OCI-LY7 (cell line): ENCODE measurements at regions not wholly inside any gene's neighbourhood (a gene's known extent, or its start where the extent isn't known, plus 50 kb on each side); places are given as distances from the start of the nearest gene placed in this dataset.

Experiments
- BruUV-seq: library from RNA; stranded (reverse); fragments of 400-500 nt; replicated peaks from 2 replicates; lab custom pipeline; 2021; lab: Mats Ljungman, UMichigan
- CTCF ChIA-PET: fragments of 300-600 bp; sonication (Branson Sonifier 250); formaldehyde crosslinking; loops from one replicate; lab custom pipeline; 2022; ENCODE audit warnings: antibody characterized with exemption; ENCODE audit not compliant: unreplicated experiment; lab: Charles Lee
- POLR2A ChIA-PET: fragments of 300-600 bp; sonication (Branson Sonifier 250); formaldehyde crosslinking; loops from one replicate; lab custom pipeline; 2022; ENCODE audit warnings: antibody characterized with exemption; lab: Charles Lee
- DNase-seq: peaks from one replicate; pipeline ENCODE4 v3.0.0-alpha.2; 2015; ENCODE audit warnings: low spot score
- H2AFZ ChIP-seq: fragments of 200-600 bp; sonication (generic), shearing (Covaris generic); 2 replicates; pipeline ENCODE4 v1.6.1; 2014; ENCODE audit warnings: mild to moderate bottlenecking, antibody characterized with exemption, low read length, moderate library complexity
- H3K27ac ChIP-seq: fragments of 200-600 bp; sonication (generic); 2 replicates; pipeline ENCODE4 v1.5.1; 2014; ENCODE audit warnings: mixed run types, low read depth, mild to moderate bottlenecking, moderate library complexity, low read length, inconsistent platforms; ENCODE audit not compliant: poor library complexity, severe bottlenecking
- H3K36me3 ChIP-seq: fragments of 200-600 bp; sonication (generic); 2 replicates; pipeline ENCODE4 v1.6.1; 2014; ENCODE audit warnings: mild to moderate bottlenecking, antibody characterized with exemption, low read length, moderate library complexity, mixed read lengths; ENCODE audit not compliant: insufficient read depth
- H3K4me1 ChIP-seq: fragments of 200-600 bp; sonication (generic); 2 replicates; pipeline ENCODE4 v1.5.1; 2014; ENCODE audit warnings: mild to moderate bottlenecking, low read length; ENCODE audit not compliant: insufficient read depth, poor library complexity, severe bottlenecking
- H3K4me2 ChIP-seq: fragments of 200-600 bp; sonication (generic); 2 replicates; pipeline ENCODE4 v1.6.1; 2014; ENCODE audit warnings: mild to moderate bottlenecking, low read length
- H3K4me3 ChIP-seq: fragments of 200-600 bp; sonication (generic); 2 replicates; pipeline ENCODE4 v1.5.1; 2014; ENCODE audit warnings: mild to moderate bottlenecking, low read depth, low read length; ENCODE audit not compliant: poor library complexity, severe bottlenecking
- H3K79me2 ChIP-seq: fragments of 200-600 bp; sonication (generic); 2 replicates; pipeline ENCODE4 v1.6.1; 2016; ENCODE audit warnings: low read depth, mild to moderate bottlenecking, low read length, moderate library complexity, mixed read lengths; ENCODE audit not compliant: insufficient read depth
- H3K9me2 ChIP-seq: fragments of 200-600 bp; sonication (generic); 2 replicates; pipeline ENCODE4 v1.6.1; 2016; ENCODE audit warnings: mild to moderate bottlenecking, low read length, mixed read lengths; ENCODE audit not compliant: insufficient read depth
- H3K9me3 ChIP-seq: fragments of 200-600 bp; sonication (generic); 2 replicates; pipeline ENCODE4 v1.6.1; 2014; ENCODE audit warnings: mild to moderate bottlenecking, mixed run types, low read length, mixed read lengths
- H4K20me1 ChIP-seq: fragments of 200-600 bp; sonication (generic); 2 replicates; pipeline ENCODE4 v1.6.1; 2014; ENCODE audit warnings: mild to moderate bottlenecking, antibody characterized with exemption, low read length, moderate library complexity, mixed read lengths; ENCODE audit not compliant: insufficient read depth
- EZH2phosphoT487 ChIP-seq: fragments of 200-600 bp; sonication (generic); IDR thresholded peaks from 2 replicates; pipeline ENCODE4 v1.6.1; 2018; ENCODE audit warnings: low read depth, borderline replicate concordance, mild to moderate bottlenecking, mixed run types, antibody characterized with exemption, low read length, moderate library complexity, mixed read lengths
- intact Hi-C: fragments of 100-400 bp; cut with micrococcal nuclease; formaldehyde crosslinking; loops from one replicate; pipeline ENCODE4 v1.10.0; 2022; ENCODE audit not compliant: unreplicated experiment
- TF ChIP-seq, protein P1 (sequence below): fragments of 200-600 bp; sonication (generic); conservative IDR thresholded peaks from 2 replicates; pipeline ENCODE4 v1.5.1; 2014; ENCODE audit warnings: mild to moderate bottlenecking, antibody characterized with exemption, low read length, moderate library complexity, mixed read lengths

- ChIA-PET POLR2A (no interaction called here), CTCF (no interaction called here)
- H2AFZ ChIP-seq: no peak overlapping the region
- no TSS peak for BruUV-seq
- H3K36me3 ChIP-seq: no peaks in the 10 kb centered on the region
- H3K4me3 ChIP-seq: no peak overlapping the region
- no peak overlapping the region for H3K27ac ChIP-seq
- no peaks in the 10 kb centered on the region for H3K9me2 ChIP-seq
- no peaks in the 10 kb centered on the region for H3K79me2 ChIP-seq
- no peak overlapping the region for H3K4me2 ChIP-seq
- no peak for DNase-seq
- no peaks in the 10 kb centered on the region for H3K4me1 ChIP-seq
- no peaks in the 10 kb centered on the region for H4K20me1 ChIP-seq
- TF ChIP-seq, protein P1, sequence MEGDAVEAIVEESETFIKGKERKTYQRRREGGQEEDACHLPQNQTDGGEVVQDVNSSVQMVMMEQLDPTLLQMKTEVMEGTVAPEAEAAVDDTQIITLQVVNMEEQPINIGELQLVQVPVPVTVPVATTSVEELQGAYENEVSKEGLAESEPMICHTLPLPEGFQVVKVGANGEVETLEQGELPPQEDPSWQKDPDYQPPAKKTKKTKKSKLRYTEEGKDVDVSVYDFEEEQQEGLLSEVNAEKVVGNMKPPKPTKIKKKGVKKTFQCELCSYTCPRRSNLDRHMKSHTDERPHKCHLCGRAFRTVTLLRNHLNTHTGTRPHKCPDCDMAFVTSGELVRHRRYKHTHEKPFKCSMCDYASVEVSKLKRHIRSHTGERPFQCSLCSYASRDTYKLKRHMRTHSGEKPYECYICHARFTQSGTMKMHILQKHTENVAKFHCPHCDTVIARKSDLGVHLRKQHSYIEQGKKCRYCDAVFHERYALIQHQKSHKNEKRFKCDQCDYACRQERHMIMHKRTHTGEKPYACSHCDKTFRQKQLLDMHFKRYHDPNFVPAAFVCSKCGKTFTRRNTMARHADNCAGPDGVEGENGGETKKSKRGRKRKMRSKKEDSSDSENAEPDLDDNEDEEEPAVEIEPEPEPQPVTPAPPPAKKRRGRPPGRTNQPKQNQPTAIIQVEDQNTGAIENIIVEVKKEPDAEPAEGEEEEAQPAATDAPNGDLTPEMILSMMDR: no peak
- no peak for TF ChIP-seq EZH2phosphoT487
- intact Hi-C loops: no loop called here
- no peaks in the 10 kb centered on the region for H3K9me3 ChIP-seq
These were observed 380.1 kb downstream of the THBS2 start for GRCh38 chr6:168873278-168874190.

DNA sequence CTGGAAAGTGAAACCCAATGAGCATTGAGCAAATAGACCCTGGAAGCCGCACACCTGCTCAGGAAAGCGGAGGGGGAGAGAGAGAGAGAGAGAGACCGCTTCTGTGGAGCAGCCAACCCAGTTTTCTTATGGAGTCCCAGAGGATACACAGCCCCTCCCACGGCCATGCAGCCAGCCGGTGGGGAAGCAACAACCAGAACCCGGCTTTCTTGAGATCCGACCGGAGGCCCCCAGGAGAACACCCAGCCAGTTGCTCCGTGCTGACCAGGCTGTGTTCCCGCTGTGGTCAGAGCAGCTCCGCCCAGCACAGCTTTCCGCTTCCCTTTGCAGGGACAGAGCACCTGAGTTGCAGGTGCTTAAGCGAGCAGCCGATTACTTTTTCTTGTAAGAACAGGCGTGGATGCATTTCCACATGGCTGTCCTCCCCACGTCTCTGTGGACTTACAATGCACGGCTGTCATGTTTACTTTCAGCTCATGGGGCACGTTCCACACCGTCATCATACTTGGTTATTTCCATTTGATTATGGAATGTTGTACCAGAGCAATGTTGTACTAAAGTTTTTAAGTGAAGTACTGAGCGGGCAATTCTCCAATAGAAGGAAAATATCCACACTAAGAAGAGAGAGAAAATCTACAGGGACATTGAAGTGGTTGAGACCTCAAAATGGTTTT lies 381.9 kb downstream of the THBS2 start:
- Histone ChIP-seq H2AFZ (no peak overlapping the region), H3K4me2 (no peak overlapping the region), H3K4me3 (no peak overlapping the region), H3K79me2 (no peaks in the 10 kb centered on the region), H3K4me1 (no peaks in the 10 kb centered on the region), H3K27ac (no peak overlapping the region), H3K9me2 (no peaks in the 10 kb centered on the region), H3K36me3 (no peaks in the 10 kb centered on the region), H4K20me1 (no peaks in the 10 kb centered on the region), H3K9me3 (no peaks in the 10 kb centered on the region)
- TF ChIP-seq, protein P1: no peak
- TF ChIP-seq EZH2phosphoT487: no peak
- no TSS peak for BruUV-seq
- ChIA-PET CTCF (no interaction called here), POLR2A (no interaction called here)
- intact Hi-C loops: no loop called here
- DNase-seq: no peak
